ENCODE measurements at regions not wholly inside any gene's neighbourhood (a gene's known extent, or its start where the extent isn't known, plus 50 kb on each side); places are given as distances from the start of the nearest gene placed in this dataset.

GRCh38 chr7:51732951-51733350 lies 416.3 kb upstream of the COBL start:
- DNase-seq, result no peak

- DNase-seq, result no peak
These were observed 415.5 kb upstream of the COBL start for GRCh38 chr7:51732116-51732515.

- DNase-seq, result no peak
These were observed 414.5 kb upstream of the COBL start for GRCh38 chr7:51731075-51731474.

- no peak for DNase-seq
These were observed 410.8 kb upstream of the COBL start for GRCh38 chr7:51727441-51727840.

- DNase-seq, result no peak
These were observed 390.2 kb upstream of the COBL start for GRCh38 chr7:51706851-51707250.

GRCh38 chr7:51705701-51706100 lies 389.1 kb upstream of the COBL start:
- no peak for DNase-seq

- DNase-seq, result no peak
These were observed 386.1 kb upstream of the COBL start for GRCh38 chr7:51702673-51703072.

GRCh38 chr7:51701935-51702334 lies 385.3 kb upstream of the COBL start:
- DNase-seq, result no peak

GRCh38 chr7:51700593-51701215 lies 384.1 kb upstream of the COBL start:
- DNase-seq, result no peak

- DNase-seq, result no peak
These were observed 376.6 kb upstream of the COBL start for GRCh38 chr7:51693258-51693657.

GRCh38 chr7:51689547-51689946 lies 372.9 kb upstream of the COBL start:
- no peak for DNase-seq

- no peak for DNase-seq
These were observed 369.2 kb upstream of the COBL start for GRCh38 chr7:51685794-51686193.

- no peak for DNase-seq
These were observed 364.2 kb upstream of the COBL start for GRCh38 chr7:51680594-51681399.

- DNase-seq, result no peak
These were observed 362.7 kb upstream of the COBL start for GRCh38 chr7:51679358-51679757.

- DNase-seq, result no peak
These were observed 350.1 kb upstream of the COBL start for GRCh38 chr7:51666751-51667150.

GRCh38 chr7:51666266-51666665 lies 349.7 kb upstream of the COBL start:
- DNase-seq, result no peak

GRCh38 chr7:51665045-51665780 lies 348.6 kb upstream of the COBL start:
- no peak for DNase-seq

- DNase-seq, result no peak
These were observed 343.9 kb upstream of the COBL start for GRCh38 chr7:51660516-51660915.

GRCh38 chr7:51658684-51659083 lies 342.1 kb upstream of the COBL start:
- DNase-seq, result no peak

GRCh38 chr7:51647931-51648351 lies 331.3 kb upstream of the COBL start:
- DNase-seq, result peak; percentile 78

GRCh38 chr7:51647486-51647885 lies 330.9 kb upstream of the COBL start:
- no peak for DNase-seq

GRCh38 chr7:51645702-51646298 lies 329.2 kb upstream of the COBL start:
- DNase-seq, result no peak

- no peak for DNase-seq
These were observed 328.6 kb upstream of the COBL start for GRCh38 chr7:51645255-51645654.

- no peak for DNase-seq
These were observed 327.6 kb upstream of the COBL start for GRCh38 chr7:51644216-51644615.
